ENCODE measurements at regions not wholly inside any gene's neighbourhood (a gene's known extent, or its start where the extent isn't known, plus 50 kb on each side); places are given as distances from the start of the nearest gene placed in this dataset.
"Not testable (repeated sequence)": the region's sequence is repeated elsewhere in the genome, so short reads cannot be mapped to it uniquely, and the experiment has no call there.

DNA sequence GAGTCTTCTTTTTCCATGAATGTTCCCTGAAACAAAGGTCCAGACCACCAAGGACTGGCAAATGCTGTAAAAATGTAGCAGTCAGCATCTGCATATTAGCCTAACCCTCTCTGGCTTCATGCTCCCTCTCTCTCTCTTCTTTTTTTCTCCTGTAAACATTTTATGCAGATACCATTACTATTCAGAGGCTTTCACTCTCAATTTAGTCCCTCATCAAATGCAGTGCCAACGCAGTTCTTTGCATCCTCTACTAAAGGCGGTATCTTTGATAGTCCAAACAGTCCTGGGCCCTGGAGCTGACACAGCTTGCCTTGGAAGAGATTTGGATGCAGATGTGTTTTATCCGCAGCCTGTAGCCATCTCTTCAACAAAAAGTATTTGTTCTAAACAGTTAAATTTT, 167.1 kb upstream of the MMS22L start:
- no peak for DNase-seq (ENCODE audit: low read depth, low spot score)

DNA sequence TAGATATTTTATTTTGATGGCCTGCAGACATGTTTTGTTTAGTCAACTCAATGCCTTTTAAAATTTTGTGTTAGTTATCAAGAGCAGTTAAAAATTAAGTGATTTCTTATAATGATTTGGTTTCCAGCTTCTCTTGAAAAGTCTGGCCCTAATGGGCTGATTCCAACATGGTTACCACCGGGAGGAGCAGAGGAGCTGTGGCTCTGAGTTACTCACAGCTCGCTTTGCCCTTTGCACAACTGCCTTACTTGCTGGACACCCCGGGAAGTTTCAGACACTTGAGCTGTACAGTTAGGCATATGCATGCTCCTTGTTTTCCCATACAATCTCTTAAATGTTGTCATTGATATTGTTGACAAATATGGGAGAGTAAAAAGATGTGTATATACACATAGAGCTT, 173.1 kb upstream of the MMS22L start:
- DNase-seq (ENCODE audit: low read depth, low spot score), result no peak

DNA sequence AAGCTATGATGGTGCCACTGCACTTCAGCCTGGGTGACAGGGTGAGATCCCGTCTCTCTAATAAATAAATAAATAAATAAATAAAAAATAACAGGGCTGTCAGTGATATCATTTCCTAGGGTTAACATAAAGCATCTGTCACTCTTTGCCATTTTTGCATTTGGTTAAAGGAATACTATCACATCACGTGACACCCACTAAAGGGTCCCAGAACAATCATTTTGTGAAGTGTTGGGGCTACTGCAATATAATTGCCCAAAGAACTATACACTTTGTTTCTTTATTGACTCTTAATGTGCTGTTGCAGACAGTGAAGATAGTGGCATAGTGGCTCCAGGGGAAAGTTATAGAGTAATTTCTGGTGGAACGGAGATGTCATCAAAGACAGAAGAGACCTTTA, 176.5 kb upstream of the MMS22L start:
- DNase-seq (ENCODE audit: low read depth, low spot score), result no peak

DNA sequence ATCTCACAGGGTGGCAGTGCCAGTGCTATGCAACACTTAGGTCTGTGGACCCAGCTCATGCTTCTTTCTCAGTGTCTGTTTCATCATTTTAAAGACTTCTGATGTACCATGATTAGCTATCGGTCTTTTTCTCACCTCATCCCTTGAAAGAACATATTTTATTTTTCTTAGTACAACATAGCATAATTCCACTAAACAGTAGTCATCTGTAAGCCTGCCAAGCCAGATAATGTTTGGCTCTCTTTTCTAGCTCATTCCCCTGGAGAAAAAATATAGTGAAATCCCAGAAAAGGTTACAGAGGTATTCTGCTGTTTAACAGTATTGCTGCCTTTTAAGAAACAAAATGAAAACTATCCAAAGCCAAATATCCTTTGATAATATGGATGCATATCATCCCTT, 177.0 kb upstream of the MMS22L start:
- DNase-seq (ENCODE audit: low read depth, low spot score), result no peak

DNA sequence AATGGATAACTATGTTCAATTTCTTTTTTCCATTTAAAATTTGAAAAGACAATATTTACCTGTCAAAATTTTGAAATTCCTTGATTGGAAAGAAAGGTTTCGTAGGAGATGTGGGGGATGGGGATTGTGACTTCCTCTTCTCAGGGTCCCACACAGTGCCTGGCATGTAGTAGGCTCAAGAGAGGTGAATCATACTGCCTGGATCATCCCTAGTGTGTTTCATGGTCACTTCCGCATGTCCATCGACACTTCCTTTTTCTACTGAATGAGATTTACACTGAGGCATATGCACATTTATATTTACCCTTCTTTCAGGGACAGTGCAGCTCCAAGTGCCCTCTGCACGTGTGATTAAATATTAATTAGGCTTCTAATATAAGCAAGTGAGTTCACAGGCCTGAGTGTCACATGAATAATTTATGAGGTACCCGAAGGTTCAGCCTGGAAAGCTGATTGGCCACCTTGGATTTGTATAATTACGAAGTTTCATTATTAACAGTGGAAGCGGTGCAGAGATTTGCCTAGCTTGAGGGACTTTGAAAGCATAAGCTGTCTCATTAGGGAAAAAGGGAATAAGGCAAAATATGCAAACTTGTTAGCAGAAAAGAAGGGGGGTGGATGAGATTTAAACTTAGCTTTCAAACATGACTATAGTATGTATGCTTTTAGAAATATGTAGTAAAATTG, 177.5 kb upstream of the MMS22L start:
- DNase-seq (ENCODE audit: low read depth, low spot score), result no peak

DNA sequence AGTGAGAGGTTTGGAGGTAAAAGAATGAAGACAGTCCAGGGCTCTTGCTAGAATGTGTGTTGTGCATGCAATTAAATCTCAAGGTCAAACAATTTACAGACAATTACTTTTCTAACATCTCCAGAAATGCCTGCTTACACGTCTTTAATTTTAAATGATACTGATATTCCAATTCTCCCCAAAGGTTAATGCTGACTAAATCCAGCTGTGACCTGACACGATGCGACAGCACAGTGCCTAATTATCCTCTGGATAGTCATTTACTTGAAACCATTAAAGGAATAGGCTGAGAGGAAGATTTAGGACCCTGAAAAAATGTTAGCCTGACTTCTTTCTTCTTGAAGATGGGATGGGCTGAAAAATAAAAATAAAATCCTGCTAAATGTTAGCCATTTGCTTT, 178.2 kb upstream of the MMS22L start:
- DNase-seq (ENCODE audit: low read depth, low spot score), result no peak

DNA sequence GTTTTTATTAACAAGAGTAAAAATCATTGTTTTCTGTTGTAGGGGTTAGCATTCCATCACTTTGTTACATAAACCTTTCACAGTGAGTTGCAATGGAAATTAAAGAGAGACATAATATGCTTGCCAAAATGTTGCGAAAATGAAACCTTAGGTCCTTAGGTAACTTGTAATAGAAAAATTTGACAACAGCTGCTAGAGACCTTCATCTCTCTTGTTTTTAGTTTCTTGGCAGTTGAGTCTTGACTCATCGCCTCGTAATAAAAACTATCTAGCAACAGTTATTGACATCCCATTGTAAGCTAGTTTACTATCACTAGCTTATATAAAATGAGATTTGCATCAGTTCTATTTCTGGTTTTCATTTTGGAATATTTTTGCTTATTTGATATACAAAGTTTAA, 179.0 kb upstream of the MMS22L start:
- DNase-seq (ENCODE audit: low read depth, low spot score), result no peak

DNA sequence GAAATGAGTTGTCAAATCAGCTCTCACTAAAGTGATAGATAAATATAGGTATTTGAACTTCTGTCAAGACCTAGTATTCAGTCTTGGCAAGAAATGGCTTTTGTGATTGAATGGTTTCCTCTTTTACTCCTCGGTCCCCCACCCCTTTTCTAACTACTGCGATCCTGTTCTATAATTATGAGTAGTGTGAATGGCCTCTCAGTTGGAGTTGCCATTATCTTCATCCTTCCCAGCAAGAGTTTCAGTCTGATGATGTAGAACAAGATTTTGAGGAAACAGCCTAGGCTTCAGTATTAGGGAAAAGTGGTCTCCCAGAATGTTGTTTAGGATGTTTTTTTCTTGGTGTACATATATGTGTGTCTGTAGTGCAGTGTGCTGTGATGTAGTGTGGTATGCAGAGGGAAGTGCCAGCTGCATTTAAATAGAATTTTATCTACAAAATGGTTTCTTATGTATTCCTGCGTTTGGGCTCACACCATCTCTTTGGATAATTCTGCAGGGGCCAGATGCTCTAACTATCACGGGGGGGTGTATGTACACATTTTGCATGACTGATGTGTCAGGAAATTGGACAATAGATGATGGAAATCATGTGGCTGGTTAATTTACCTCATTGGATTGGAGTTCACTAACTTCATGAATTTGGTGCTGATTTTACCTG, 180.1 kb upstream of the MMS22L start:
- no peak for DNase-seq (ENCODE audit: low read depth, low spot score)

DNA sequence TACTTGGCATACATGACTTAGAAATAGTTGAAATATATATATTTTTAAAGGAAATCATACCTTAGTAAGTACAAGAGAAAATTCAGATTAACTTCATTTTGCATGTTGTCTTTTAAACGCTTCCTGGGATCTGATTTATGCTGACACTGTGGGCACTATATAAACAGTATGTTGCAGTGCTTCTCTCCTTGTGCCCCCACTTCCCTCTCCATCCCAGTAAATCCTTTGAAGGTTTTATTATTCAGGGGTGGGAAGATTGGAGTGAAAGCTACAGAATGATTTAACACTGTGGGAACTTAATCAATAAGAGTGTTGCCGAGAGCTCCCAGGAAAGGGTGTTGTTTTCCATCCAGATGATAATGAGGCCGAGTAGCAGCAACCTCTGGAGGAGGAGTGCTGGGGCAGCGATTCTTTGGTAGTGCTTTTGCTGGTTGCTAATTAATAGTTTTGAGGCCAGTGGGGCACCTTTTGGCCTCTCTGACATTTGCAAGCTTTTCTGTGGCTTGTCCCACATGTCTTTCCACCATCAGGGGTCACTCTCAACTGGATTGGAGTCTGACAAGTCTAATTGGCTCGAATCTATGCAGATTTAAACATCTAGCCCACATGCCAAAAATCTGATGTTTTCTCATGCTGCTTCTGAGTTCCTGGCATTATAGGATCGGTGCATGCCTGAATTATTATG, 183.0 kb upstream of the MMS22L start:
- DNase-seq (ENCODE audit: low read depth, low spot score), result no peak

DNA sequence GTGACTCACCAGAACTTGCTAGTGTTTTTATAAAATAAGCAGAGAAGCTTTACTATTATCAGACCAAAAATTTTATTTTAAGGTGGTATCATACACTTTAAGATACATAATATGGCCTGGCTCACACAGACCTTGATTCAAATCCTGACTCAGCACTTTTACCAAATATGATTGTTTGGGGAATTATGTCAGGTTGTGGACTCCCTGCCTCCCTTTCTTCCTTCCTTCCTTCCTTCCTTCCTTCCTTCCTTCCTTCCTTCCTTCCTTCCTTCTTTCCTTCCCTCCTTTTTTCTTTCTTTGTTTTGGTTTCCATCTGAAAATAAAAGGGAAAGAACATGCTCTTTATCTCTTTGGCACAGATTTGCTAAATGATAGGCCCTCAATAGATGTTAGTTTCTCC, 186.0 kb upstream of the MMS22L start:
- no peak for DNase-seq (ENCODE audit: low read depth, low spot score)

DNA sequence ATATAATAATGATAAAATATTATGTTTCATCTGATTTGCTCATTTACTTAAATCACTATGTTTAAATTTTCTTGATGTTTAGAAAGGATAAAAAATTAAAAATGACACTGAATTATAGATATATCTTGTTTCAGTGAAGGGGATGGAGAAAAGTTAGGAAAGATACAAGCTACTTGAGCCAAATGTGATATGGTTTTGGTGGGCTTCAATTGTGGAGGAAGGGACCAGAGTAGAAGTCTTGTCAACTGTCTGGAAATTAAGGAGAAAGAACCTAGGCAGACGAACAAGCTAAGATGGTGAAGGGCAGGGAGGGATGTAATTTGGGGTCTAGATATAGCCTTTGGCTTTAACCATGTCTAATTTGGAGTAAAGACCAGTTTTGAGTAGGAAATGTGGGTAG, 186.4 kb upstream of the MMS22L start:
- no peak for DNase-seq (ENCODE audit: low read depth, low spot score)

DNA sequence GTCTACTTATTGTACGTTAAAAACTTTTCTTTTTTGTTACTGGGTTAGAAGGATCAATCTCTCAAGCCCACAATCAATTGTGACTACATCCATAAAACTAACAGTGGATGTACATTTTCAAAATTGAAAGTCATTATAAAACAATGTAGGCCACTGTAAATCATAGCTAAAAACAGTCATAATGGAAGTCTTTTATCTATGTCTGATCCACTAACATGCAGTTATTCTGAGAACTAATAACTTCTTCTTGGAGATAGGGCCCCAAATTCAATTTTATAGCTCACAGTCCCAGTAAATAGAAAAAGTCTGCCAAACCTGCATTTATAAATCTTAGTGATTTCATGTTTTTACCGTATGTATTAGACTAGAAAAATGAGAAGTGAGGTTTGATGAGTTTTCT, 187.3 kb upstream of the MMS22L start:
- DNase-seq (ENCODE audit: low read depth, low spot score), result no peak

DNA sequence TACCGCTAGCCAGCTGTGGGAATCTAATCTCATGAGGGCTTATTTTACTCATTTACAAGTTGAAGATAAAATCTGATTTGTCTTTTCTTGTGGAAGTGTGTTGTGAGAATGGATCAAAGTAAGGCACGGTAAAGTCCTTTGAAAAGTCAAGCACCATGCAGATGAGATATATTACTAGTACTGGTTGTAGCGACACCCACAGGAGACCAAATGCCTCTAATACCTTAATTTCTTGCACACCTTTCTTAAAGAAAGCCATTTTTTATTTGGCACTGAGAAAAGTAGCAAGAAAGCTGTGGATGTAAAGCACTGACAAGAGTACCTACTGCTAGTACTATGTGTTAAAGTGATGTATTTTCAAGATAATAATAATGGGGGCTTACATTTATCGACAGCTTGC, 191.0 kb upstream of the MMS22L start:
- DNase-seq (ENCODE audit: low read depth, low spot score), result no peak

DNA sequence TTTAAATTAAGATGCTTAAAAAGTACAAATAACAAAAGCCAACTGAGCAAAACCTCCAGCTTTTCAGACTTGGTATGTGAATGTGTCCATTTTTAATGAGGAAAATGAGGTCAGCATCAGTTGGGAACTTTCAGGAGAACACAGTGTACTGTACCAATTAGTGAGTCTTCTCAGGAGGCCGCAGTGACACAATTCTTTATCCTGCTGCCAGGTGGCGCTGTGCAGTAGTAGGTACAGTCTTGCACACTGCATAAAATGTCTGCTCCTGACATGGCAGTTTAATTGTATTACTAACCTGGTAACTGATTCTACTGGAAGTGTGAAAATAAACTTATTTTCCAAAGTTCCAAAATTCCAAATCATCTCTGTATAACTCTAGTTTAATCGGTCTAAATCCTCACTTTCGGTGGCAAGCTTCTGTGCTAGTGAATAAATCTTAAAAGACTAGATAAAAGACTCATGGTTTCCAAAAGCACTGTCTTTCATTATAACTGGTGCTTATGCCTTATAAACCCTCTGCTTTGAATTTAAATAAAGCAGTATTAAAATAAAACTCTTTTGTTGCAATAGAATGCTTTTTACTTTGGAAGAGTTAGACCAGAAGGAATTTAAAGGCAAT, 214.8 kb upstream of the MMS22L start:
- peak; percentile 23 for DNase-seq (ENCODE audit: low read depth, low spot score)

DNA sequence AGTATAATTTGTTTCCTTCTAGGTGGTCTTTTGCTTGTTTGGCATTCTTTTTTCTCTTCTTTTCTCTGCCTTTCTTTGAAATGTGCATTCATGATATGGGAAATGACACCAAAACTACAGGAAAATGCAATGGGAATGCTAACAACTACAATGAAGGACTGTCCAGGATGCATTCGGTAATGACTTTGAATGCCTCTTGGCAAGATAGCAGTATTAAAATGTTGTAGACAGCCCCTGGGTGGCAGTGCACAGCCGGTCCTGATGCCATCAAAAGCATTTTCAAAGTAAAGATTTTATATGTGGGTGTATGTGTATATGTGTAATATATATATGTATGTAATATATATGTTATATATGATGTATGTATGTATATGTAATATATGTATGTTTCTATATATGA, 218.8 kb upstream of the MMS22L start:
- no peak for DNase-seq (ENCODE audit: low read depth, low spot score)

DNA sequence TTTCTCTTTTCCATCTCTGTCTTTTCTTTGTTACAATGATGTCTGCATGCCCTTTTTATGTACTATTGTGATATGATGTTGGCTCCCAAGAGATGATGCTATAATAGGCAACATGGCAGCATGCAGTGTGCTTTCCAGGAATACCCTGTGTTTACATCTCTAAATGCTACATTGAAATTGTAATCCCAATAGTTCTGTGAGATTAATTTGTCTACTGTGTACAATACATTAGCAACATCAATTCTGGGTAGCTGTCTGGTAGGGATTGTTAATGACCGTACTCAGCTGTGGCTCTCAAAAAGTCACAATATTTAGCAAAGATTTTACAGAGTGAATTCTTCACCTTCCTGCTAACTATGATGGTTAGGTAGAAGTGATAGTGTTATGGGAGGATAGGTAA, 225.6 kb upstream of the MMS22L start:
- no peak for DNase-seq (ENCODE audit: low read depth, low spot score)

DNA sequence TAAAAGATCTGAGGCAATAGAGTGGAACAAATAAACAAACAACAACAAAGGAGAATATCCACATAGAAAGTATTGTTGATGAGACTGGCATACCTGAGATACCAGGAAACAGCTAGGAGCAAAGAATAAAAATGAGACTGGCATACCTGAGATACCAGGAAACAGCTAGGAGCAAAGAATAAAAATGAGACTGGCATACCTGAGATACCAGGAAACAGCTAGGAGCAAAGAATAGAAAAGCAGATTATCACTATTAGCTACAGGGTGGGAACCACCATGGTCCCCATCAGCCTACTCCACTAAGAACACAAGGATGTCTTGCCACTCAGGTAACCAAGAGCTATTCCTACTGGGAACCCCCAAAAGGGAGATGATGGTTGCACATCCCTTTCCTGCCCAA, 230.2 kb upstream of the MMS22L start:
- not testable (repeated sequence) for DNase-seq (ENCODE audit: low read depth, low spot score)

DNA sequence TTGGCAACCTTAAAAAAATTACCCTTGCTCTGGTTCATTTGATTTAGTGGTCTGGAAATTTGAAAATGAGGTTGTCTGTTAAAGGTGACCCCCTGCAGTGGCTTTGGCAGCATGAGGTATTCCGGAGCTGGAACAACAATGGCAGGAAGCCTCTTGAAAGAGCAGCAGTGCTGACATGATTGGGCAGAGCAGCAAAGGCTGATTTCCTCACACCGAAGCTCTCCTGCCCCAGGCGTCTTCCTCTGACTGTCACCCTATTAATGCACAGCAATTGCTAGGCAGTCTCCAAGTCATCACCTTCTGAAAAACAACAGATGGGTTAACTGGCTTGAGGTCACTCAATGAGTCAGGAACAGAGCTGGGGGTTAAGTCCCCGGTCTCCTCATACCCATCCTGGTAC, 241.8 kb upstream of the MMS22L start:
- DNase-seq (ENCODE audit: low read depth, low spot score), result no peak

DNA sequence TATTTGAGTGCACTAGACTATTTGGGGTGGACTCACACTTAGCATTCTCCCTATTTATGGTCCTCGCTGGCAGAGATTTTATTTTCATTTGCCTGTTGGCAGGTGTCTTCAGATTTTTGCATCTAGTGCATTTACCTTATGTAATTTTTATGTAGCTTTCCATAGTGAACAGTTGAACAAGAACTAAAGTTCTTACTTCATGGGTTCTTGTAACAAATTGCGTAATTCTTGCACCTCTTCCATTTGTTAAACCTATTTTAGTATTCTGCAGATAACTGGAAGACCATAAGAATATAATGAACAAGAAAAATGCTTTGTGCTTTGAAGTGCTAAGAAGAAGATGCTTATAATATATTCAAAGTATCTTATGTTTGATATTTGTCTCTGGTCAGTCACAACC, 252.8 kb upstream of the MMS22L start:
- DNase-seq (ENCODE audit: low read depth, low spot score), result no peak

DNA sequence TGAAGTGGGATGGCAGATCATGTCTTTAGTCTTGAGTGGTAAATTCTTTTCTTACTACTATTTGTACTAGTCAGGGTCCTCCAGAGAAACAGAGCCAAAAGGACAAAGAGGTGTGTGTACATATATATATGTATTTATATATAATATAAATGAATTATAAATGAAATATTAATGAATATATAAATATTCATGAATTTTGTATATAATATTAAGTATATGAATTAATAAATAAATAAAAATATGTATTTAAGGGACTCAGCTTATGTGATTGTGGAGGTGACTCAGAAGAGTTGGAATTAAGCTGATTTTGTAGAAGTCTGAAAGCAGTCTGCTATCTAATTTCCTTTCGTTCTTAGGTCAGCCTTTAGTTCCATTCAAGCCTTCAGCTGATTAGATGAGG, 265.3 kb upstream of the MMS22L start:
- no peak for DNase-seq (ENCODE audit: low read depth, low spot score)

DNA sequence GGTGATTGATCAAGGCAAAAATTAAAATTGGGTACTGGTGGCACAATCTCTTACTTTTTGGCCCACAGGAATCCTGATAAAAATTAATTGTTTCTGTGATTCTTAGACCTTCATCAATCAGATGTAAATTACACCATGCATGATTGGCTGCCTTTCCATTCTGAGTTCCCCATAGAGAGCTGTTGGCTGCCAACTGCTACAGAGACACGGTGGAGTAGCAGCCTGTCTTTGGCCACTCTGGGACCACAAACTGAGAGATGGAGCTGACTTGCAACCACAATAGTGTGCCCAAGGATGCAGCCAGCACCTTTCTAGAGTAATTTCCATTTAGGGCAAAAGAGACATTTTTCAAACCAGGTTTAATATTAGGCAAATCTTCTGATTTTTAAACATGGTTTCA, 274.3 kb upstream of the MMS22L start:
- no peak for DNase-seq (ENCODE audit: low read depth, low spot score)

DNA sequence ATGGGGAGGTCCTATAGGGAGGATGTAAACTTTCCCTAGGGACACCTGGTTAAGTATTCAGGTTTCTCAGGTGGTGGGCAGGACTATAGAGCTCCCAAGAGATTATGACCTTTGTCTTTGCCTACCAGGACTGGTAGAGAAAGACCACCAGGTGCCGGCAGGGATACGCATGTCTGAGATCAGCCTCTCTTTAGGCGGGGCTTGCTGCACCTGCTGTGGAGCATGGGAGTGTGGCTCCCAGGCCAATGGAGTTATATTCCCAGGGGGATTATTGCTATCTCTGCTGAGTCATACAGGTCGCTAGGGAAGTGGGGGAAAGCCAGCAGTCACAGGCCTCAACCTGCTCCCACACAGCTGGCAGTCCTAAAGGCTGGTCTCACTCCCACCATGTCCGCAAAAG, 280.5 kb upstream of the MMS22L start:
- DNase-seq (ENCODE audit: low read depth, low spot score), result no peak

DNA sequence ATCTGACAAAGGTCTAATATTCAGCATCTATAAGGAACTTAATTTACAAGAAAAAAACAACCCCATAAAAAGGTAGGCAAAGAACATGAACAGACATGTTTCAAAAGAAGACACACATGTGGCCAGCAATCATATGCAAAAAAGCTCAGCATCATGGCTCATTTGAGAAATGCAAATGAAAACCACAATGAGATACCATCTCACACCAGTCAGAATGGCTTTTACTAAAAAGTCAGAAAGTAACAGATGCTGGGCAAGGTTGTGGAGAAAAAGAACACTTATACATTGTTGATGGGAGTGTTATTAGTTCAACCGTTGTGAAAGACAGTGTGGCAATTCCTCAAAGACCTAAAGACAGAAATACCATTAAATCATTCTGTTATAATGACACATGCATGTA, 289.9 kb upstream of the MMS22L start:
- DNase-seq (ENCODE audit: low read depth, low spot score), result no peak

Data from smooth muscle cell of the brain vasculature (primary cell).